ENCODE measurements at regions not wholly inside any gene's neighbourhood (a gene's known extent, or its start where the extent isn't known, plus 50 kb on each side); places are given as distances from the start of the nearest gene placed in this dataset.

- DNase-seq (ENCODE audit: low spot score), result no peak
- intact Hi-C loops (cut with DNase I), result no loop called here
Observed at GRCh38 chr2:196274387-196274809, 103.0 kb upstream of the STK17B start.

GRCh38 chr2:196275646-196276352 lies 104.4 kb upstream of the STK17B start:
- no peak for DNase-seq (ENCODE audit: low spot score)
- intact Hi-C loops (cut with DNase I), result no loop called here

- DNase-seq (ENCODE audit: low spot score), result no peak
- intact Hi-C loops (cut with DNase I), result no loop called here
Observed at GRCh38 chr2:196276421-196276820, 105.0 kb upstream of the STK17B start.

GRCh38 chr2:196277002-196277401 lies 105.6 kb upstream of the STK17B start:
- DNase-seq (ENCODE audit: low spot score), result no peak
- intact Hi-C loops (cut with DNase I), result no loop called here

GRCh38 chr2:196278491-196278911 lies 107.1 kb upstream of the STK17B start:
- no peak for DNase-seq (ENCODE audit: low spot score)
- intact Hi-C loops (cut with DNase I), result no loop called here

- intact Hi-C loops (cut with DNase I), result no loop called here
Observed at GRCh38 chr2:196279541-196279940, 108.2 kb upstream of the STK17B start.

GRCh38 chr2:196284144-196284844 lies 112.9 kb upstream of the STK17B start:
- intact Hi-C loops (cut with DNase I), result no loop called here
- no peak for DNase-seq (ENCODE audit: low spot score)

More at GRCh38 chr2:196279541-196279940, 108.2 kb upstream of the STK17B start:
- no peak for DNase-seq (ENCODE audit: low spot score)

- DNase-seq (ENCODE audit: low spot score), result no peak
- intact Hi-C loops (cut with DNase I), result no loop called here
Observed at GRCh38 chr2:196284866-196285557, 113.6 kb upstream of the STK17B start.

GRCh38 chr2:196286821-196287220 lies 115.4 kb upstream of the STK17B start:
- no peak for DNase-seq (ENCODE audit: low spot score)
- intact Hi-C loops (cut with DNase I), result no loop called here

GRCh38 chr2:196287523-196287922 lies 116.1 kb upstream of the STK17B start:
- intact Hi-C loops (cut with DNase I), result no loop called here
- no peak for DNase-seq (ENCODE audit: low spot score)

GRCh38 chr2:196288006-196288538 lies 116.7 kb upstream of the STK17B start:
- no peak for DNase-seq (ENCODE audit: low spot score)
- intact Hi-C loops (cut with DNase I), result no loop called here

GRCh38 chr2:196289000-196289399 lies 117.6 kb upstream of the STK17B start:
- intact Hi-C loops (cut with DNase I), result no loop called here
- DNase-seq (ENCODE audit: low spot score), result no peak

- DNase-seq (ENCODE audit: low spot score), result no peak
- intact Hi-C loops (cut with DNase I), result no loop called here
Observed at GRCh38 chr2:196290136-196290535, 118.8 kb upstream of the STK17B start.

- intact Hi-C loops (cut with DNase I), result no loop called here
- no peak for DNase-seq (ENCODE audit: low spot score)
Observed at GRCh38 chr2:196290569-196290968, 119.2 kb upstream of the STK17B start.

- intact Hi-C loops (cut with DNase I), result no loop called here
- DNase-seq (ENCODE audit: low spot score), result no peak
Observed at GRCh38 chr2:196291426-196291825, 120.0 kb upstream of the STK17B start.

- DNase-seq (ENCODE audit: low spot score), result no peak
- intact Hi-C loops (cut with DNase I), result no loop called here
Observed at GRCh38 chr2:196291873-196292800, 120.8 kb upstream of the STK17B start.

- intact Hi-C loops (cut with DNase I), result no loop called here
Observed at GRCh38 chr2:196293751-196294515, 122.6 kb upstream of the STK17B start.

GRCh38 chr2:196294516-196294909 lies 123.1 kb upstream of the STK17B start:
- no peak for DNase-seq (ENCODE audit: low spot score)
- intact Hi-C loops (cut with DNase I), result no loop called here

More at GRCh38 chr2:196293751-196294515, 122.6 kb upstream of the STK17B start:
- no peak for DNase-seq (ENCODE audit: low spot score)
